HS-27A (cell line): ENCODE measurements at regions not wholly inside any gene's neighbourhood (a gene's known extent, or its start where the extent isn't known, plus 50 kb on each side); places are given as distances from the start of the nearest gene placed in this dataset.

Experiments used
- DNase-seq: peaks from one replicate; pipeline ENCODE4 v3.0.0-alpha.2; 2012; ENCODE audit warnings: low read depth, missing footprints

- no peak for DNase-seq
Measured at GRCh38 chr14:27958757-27959156, 807.8 kb upstream of the FOXG1 start.

GRCh38 chr14:27995691-27996090 is 770.9 kb upstream of the FOXG1 start:
- DNase-seq, result no peak

DNA sequence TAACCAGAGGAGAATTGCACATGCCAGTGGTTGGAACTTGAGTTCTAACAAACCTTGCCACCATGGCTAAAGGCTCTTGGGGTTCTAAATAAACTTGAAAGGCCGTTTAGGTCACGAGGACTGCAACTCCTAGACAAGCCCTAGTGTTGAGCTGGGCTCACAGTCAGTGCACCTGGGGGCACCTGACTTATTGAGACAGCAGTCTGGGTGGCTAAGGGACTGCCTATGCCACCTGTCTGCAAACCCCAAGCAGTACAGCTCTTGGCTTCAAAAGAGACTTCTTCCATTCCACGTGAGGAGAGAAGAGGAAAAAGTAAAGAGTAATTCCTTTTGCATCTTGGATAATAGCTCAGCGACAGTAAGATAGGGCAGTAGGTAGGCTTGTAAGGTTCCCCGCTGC is 765.6 kb upstream of the FOXG1 start:
- no peak for DNase-seq

GRCh38 chr14:28012629-28013415 is 753.8 kb upstream of the FOXG1 start:
- DNase-seq, result no peak

DNA sequence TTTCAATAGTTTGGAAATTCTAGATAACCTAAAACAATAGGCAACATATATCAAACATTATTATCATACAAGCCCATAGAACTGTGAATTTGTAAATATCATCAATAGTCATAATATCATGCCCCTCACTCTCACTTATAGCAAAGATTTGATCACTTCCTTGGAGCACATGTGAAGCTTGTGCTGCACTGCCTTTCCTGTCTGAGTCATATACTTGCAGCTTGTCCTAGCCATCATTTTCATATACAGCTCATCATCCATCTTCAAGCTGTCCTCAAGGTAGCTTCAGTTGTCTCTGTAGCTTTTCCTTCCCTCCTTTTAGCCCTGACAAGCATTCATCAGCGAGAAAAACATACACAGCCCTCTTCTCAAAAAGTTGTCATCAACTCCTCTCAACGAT is 746.5 kb upstream of the FOXG1 start:
- no peak for DNase-seq

- no peak for DNase-seq
Measured at GRCh38 chr14:28023853-28024252, 742.7 kb upstream of the FOXG1 start.

DNA sequence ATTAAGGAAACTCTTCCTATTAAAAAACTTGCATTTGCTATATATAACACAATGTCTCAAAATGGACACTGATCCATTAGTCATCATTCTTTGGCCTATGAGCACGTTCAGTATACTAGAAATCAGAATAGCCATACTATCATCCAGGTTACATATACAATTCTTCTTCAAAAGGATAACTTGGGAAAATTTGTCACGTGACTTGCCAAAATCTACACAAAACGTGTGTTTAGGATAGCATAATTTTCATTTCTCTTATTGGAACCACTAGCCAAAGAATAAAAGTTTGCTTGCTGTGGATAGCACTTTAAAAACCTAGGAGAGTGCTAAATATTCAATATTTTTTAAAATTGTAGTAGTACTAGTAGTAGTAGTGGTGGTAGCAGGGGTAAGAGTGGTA is 714.3 kb upstream of the FOXG1 start:
- no peak for DNase-seq

DNA sequence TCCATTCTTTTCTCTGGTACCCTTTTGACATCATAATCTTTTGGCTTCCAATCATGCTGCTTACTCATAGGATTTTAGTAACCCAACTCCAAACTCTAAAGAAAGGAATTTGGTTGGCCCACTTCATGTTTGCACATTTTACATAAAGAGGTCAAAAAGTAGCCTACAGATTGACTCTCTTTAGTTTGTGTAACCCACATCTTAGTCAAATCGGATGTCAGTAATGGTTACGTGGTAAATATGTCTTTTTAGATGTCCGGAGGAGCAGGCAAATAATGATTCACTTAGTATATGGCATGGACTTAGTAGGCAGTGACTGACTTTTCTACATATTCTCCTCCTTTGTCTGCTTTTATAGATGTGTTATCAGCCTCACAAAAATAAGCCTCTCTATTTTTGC is 711.6 kb upstream of the FOXG1 start:
- DNase-seq, result no peak

GRCh38 chr14:28057359-28058296 is 709.0 kb upstream of the FOXG1 start:
- DNase-seq, result no peak

GRCh38 chr14:28059254-28059653 is 707.3 kb upstream of the FOXG1 start:
- DNase-seq, result no peak

GRCh38 chr14:28061006-28061405 is 705.6 kb upstream of the FOXG1 start:
- no peak for DNase-seq

DNA sequence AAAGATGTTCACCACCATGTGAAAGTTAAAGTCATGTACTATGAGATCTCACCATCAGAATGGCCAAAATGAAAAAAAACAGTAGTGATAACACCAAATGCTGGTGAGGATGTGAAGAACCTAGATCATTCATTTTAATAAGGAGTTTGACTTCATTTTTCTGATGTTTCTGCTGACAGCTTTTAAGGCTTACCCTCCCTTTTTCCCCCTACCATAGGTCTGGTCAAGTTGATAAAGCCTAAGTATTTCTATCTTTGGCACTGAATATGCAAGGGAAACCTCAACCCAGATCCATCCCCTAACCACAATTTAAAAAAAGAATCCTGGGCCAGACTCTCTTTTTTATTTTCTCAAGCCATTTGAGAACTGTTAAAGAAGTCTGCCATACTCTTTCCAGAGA is 689.6 kb upstream of the FOXG1 start:
- no peak for DNase-seq

DNA sequence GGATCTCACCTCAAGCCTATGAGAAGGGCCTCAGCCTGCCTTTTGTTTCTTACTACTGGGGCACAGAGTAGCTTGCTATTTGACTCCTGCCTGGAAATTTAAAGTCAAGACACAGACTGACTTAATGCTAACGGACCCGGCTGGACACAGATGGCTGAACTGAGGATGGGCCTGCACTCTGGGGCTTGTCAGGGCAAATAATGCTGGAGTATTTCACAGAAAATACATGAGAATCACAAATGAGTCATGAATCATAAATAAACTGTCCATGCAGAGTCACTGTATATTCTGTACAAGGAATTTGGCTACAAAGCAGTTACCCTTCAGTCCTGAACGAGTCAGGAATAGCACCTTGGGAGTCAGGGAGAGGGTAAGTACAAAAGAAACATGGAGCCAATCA is 683.2 kb upstream of the FOXG1 start:
- DNase-seq, result no peak

DNA sequence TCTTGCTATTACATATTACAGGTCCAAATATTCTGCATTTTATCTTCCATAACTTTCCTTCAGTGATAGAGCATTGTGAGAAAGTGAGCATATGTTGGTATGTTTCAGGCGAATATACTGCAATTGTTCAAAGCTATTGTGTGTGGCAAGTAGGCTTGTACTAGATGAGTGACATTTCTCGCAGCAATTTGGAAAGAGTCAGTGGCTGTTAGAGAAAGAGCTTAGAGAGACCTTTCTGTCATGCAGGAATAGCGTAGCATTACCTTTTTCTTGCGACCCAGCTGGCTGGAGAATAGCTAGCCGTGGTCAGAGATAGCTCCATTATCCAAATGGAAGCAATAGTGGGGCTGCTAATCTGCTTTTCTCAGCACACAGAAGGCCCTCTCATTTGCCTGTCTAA is 678.5 kb upstream of the FOXG1 start:
- no peak for DNase-seq

DNA sequence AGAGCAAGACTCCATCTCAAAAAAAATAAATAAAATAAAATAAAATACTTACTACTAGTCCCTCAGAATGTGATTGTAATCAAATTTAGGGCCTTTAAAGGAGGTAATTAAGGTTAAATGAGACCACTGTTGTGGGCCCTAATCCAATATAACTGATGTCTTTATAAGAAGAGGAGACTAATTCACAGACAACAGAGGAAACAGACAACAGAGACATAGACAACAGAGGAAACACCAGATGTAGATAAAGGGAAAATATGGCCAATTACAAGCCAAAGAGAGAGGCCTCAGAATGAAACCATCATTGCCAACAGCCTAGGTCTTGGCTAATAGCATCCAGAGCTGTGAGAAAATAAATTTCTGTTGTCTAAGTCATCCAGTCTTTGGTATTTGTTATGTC is 669.0 kb upstream of the FOXG1 start:
- no peak for DNase-seq

DNA sequence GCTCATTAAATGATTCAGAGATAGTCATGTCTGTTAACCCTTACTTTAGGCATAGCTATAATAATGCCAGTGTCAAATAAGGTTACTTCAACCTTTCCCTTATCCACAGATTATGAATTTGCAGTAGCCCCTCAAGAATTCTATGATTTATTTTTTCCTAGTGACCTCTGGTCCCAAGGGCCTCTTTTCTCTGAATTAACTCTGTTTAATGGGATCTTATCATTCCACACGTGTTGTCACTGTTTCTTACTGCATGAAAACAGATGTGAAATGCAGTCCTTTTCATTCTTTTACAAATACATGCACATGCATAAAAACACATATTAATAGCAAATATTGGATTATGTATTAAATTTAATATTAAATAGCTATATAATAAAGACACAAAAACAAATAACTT is 667.7 kb upstream of the FOXG1 start:
- no peak for DNase-seq

DNA sequence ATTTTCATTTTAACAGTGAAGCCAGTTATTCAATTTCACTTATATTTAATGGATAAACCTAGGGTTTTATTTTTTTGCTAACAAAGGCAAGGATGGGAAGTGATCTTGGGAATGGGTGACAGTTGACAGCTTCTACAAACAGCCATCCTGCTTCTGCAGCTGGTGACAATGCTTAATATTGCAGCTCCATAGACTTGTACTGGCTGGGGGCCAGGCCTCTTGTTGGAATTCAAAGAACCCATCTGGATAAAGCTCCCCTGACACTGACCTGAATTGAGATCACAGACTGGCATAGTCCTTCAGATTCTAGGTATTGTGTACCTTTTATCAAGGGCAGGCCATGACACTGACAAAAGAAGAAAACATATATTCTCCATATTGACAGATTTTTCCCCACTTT is 664.6 kb upstream of the FOXG1 start:
- no peak for DNase-seq

DNA sequence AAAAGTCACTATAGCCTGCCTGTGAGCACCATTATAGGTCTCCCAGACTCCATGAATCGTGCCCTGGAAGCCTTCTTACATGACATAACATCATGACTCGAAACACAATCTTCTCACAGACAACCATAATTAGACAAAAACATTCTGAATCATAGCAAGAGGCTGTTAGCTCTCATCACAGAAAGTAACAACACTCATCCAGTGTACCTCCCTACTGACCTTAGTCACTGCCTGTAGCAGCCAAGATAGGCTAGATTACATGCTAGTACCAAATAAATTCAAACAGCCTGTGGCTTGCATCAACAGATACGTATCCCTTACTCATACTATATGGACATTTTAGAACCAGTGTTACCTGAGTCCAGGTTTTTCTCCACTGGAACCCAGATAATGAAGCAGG is 663.8 kb upstream of the FOXG1 start:
- no peak for DNase-seq

- no peak for DNase-seq
Measured at GRCh38 chr14:28113311-28113710, 653.3 kb upstream of the FOXG1 start.

- no peak for DNase-seq
Measured at GRCh38 chr14:28116716-28117115, 649.9 kb upstream of the FOXG1 start.

GRCh38 chr14:28119849-28120248 is 646.7 kb upstream of the FOXG1 start:
- no peak for DNase-seq

DNA sequence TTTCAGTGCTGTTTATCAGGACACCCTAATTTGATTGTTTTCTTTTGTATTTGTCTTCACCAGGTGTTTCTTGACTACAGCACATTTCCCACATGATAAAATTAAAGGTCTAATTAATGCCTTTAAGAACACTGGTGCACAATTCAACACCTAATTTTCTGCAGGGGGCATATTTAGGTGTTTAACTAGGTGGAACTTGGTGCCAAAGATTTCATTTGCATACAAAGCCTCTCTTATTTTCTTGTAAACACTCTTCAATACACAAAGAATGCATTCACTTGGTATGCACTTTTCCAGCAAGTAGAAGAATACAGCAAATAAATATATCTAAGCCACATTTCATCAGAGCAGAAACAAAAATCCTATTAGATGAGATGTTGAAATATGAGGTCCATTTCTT is 646.2 kb upstream of the FOXG1 start:
- no peak for DNase-seq
